ENCODE measurements at regions not wholly inside any gene's neighbourhood (a gene's known extent, or its start where the extent isn't known, plus 50 kb on each side); places are given as distances from the start of the nearest gene placed in this dataset.

DNA sequence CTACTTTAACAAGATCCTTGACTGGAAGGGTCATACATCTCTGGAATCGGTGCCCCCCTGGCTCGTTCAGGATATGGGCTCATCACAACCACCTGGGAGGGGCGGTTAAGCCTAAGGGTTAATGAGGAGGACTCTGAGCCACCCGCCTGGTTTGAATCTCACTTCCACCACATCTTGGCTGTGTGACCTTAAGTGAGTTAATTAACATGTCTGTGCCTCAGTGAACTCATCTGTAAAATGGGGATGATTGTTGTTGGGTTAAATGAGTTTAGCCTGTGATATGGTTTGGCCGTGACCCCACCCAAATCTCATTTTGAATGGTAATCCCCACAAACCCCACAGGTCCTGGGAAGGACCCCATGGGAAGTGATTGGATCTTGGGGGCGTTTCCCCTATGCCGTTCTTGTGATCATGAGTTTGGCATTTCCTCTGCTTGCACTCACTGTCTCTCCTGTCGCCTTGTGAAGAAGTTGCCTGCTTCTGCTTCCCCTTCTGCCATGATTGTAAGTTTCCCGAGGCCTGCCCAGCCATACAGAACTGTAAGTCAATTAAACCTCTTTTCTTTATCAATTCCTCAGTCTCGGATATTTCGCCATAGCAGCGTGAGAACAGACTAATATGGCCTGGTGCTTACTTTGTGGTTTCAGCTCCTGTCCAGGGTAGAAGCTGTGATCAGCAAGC lies 214.0 kb upstream of the CIBAR2 start:
- DNase-seq (ENCODE audit: low read depth in 3 of 3), result no peak

GRCh38 chr16:85326794-85327181 lies 214.5 kb upstream of the CIBAR2 start:
- DNase-seq (ENCODE audit: low read depth in 3 of 3), result no peak

- no peak for DNase-seq (ENCODE audit: low read depth in 3 of 3)
Observed at GRCh38 chr16:85327731-85328675, 215.7 kb upstream of the CIBAR2 start.

DNA sequence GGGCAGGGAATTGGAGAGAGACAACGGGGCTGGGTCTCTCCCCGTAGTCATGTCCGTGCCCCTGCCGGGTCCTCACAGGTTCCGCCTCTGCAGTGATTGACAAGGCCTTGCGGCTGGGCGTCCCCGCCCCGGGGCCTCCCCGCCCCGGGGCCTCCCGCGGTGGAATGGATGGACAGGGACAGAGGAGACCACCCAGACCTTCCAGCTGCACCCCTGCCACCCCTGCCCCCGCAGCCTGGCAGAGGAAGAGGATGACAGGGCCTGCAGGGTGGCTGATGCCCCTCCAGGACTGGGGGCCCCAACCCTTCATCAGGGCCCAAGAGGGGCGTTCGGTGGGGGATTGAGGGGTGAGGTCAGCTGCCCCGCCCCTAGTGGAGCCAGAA lies 216.4 kb upstream of the CIBAR2 start:
- no peak for DNase-seq (ENCODE audit: low read depth in 3 of 3)

GRCh38 chr16:85329059-85329812 lies 217.0 kb upstream of the CIBAR2 start:
- no peak for DNase-seq (ENCODE audit: low read depth in 3 of 3)

GRCh38 chr16:85330006-85330693 lies 217.9 kb upstream of the CIBAR2 start:
- no peak for DNase-seq (ENCODE audit: low read depth in 3 of 3)

GRCh38 chr16:85330694-85331188 lies 218.5 kb upstream of the CIBAR2 start:
- no peak for DNase-seq (ENCODE audit: low read depth in 3 of 3)

- no peak for DNase-seq (ENCODE audit: low read depth in 3 of 3)
Observed at GRCh38 chr16:85331688-85332087, 219.4 kb upstream of the CIBAR2 start.

GRCh38 chr16:85332175-85332574 lies 219.9 kb upstream of the CIBAR2 start:
- DNase-seq (ENCODE audit: low read depth in 3 of 3), result no peak

GRCh38 chr16:85333337-85333736 lies 221.1 kb upstream of the CIBAR2 start:
- no peak for DNase-seq (ENCODE audit: low read depth in 3 of 3)

DNA sequence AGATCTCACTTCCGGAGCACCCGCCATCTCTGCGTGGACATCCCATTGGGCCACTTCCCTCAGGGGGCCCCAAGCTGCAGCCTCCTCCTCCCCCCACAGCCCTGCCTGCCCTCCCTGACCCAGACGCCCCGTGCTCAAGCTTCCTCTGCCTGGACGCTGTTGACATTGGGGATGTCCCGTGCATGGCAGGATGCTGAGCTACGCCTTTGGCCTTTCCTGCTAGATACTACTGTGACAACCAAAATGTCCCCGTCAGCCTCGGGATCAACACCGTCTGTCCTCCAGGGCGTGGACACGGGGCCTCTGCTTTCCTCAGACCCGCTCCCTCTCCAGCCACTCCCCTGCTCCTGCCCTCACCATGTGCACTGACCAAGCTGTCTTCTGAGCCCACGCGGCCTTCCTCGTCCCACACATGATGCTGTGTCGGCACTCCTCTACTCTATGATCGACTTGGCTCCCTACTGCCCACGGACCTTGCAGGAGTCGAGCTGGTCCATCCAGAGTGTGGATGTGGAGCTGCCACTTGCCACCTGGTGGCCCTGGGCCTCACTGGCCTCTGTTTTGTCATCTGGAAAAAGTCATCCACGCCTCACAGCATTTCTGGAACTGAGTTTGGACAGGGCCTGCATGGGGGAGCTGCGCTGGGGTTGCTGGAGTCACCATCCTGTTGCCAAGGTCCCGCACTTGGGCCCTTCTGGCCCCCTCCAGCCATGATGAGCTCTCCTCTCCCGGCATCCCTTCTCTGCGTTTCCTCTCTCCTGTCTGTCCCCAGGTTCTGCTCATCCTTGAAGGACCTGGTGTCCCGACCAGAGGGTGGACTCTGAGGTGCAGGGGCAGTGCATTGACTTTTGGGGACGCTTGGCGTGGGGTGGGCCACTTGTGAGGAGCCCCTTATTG lies 221.7 kb upstream of the CIBAR2 start:
- no peak for DNase-seq (ENCODE audit: low read depth in 3 of 3)

DNA sequence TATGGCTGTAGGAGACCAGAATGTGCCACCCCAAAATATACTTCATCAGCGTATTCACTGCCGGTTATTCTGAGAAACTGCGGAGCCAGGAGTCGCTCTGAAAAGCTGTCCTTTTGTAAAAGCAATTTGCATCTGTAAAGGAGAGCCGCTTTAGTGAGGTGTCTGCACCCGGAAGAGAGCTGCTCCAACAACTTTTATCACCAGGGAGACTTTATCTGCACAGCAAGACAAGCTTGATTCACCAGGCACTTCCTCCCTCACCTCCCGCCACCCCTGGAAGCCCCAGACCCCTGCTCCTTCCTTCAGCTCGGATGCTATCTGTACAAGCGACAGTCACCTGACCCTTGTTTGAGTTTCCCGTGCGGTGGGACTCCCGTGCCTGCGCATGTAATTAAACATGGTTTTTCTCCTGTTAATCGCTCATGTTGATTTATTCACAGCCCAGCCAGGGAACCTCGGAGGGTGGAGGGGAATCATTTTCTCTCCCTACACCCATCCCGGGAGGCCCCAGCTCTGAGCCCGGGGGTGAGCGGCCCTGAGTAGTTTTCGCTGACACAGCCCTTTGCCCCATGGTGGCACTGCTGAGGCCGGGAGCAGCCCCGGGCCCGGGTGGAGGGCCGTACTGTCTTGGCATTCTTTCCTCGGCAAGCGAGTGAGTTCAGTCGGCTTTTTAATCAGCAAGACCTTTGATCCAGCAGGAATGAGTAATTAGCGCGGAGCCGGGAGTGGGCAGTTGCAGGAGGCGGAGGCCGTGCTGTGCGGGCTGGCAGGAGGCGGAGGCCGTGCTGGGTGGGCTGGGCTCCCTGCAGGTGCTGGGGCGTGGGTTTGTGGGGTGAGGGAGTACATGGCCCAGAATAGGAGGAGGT lies 222.7 kb upstream of the CIBAR2 start:
- no peak for DNase-seq (ENCODE audit: low read depth in 3 of 3)

- no peak for DNase-seq (ENCODE audit: low read depth in 3 of 3)
Observed at GRCh38 chr16:85335584-85336491, 223.6 kb upstream of the CIBAR2 start.

DNA sequence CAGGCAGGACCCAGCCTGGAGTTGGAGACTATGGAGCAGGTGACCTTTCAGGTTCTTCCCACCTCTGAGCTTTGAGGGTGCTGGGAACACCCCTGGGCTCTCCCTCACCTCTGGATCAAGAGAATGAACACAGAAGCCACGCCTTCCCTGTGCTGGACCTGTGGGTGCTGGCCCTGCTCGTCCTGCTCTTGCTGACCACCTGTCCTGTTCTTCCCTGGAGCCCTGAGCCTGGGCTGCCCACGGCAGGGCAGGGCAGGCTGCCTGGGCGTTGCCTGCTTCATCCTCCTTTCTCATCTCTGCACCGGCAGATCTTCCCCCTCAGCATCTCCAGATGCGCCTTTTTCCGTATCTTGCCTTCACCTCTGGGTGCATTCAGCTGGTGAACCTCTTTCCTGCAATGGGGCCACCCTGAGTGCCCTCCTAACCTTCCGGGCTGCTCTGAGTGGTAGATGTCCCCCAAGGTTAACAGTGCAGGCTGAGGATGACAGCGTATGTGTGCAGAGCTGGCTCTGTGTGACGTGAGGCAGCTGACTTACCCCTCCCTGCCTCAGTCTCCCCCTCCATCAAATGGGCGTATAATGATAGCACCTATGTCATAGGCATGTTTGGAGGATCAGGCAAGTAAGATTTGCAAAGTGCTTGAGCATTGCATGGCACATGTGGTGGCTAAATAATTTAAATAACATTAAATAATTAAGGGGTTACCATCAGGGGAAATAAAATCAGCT lies 225.8 kb upstream of the CIBAR2 start:
- DNase-seq (ENCODE audit: low read depth in 3 of 3), result no peak

DNA sequence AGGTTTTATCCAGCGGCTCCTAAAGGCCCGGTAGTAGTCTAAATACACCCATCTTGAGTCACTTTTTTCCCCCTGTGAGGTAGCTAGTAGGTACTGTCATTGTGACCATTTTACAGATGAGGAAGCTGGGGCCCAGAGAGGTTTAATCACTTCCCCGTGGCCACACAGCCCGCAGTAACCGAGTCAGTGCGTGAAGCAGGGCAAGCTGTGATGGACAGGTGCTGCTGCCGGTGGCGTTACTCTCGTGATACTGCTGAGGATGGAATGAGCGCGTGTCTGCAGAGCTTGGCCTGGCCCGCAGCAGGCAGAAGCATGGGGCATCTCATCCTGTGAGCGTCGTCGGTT lies 226.3 kb upstream of the CIBAR2 start:
- DNase-seq (ENCODE audit: low read depth in 3 of 3), result no peak

GRCh38 chr16:85338989-85339685 lies 226.9 kb upstream of the CIBAR2 start:
- DNase-seq (ENCODE audit: low read depth in 3 of 3), result no peak

DNA sequence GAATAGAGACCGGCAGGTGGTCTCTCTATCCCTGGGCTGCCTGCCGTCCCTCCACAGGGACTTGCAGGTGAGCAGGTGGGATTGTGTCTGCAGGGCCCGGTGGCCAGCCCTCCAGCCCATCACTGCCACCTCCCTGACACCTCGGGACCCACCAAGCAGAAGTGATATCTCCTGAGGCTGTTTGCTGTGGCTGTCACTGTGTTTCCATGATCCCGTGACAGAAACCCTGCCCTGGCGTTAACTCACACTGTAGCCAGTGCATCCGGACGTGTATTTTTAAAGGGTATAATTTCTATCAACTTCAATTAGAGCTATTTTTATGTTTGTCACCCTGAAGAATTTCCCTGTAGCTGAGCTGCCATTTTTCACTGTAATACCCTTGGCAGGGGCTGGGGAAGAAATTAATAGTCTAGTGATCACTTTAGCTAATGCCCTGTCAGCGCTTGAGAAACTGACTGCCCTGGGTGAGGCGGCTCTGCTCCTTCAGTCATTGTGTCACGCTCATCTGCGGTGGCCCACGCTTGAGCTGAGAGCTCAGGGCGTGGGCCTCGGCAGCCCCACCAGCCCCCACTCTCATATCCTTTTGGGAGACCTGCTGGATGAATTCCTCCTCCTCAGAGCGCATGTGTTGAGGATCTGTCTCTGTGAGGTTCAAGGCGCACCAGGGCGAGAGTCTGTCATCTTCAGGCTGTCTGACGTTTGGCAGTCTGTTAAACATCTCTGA lies 229.9 kb upstream of the CIBAR2 start:
- no peak for DNase-seq (ENCODE audit: low read depth in 3 of 3)

Data from stimulated activated CD4-positive, alpha-beta T cell treated with anti-CD3 and anti-CD28 coated beads, TNF-alpha, amount 100 ng/mL, for 4 hours (primary cell).